Panc1 (cell line): ENCODE measurements at regions not wholly inside any gene's neighbourhood (a gene's known extent, or its start where the extent isn't known, plus 50 kb on each side); places are given as distances from the start of the nearest gene placed in this dataset.

Source experiments
- ATAC-seq: fragments of 200-7000 bp; cut with Tn5 transposase; 2 replicates; pipeline ENCODE4 v1.9.1; 2020; ENCODE audit warnings: mild to moderate bottlenecking, moderate library complexity
- BruUV-seq: library from RNA; stranded (reverse); fragments of 400-500 nt; replicated peaks from 2 replicates; lab custom pipeline; 2021; lab: Mats Ljungman, UMichigan
- CTCF ChIA-PET: fragments of 300-600 bp; sonication (Branson Sonifier 250); formaldehyde crosslinking; loops from one replicate; lab custom pipeline; 2022; ENCODE audit warnings: antibody characterized with exemption; lab: Charles Lee
- POLR2A ChIA-PET: fragments of 300-600 bp; sonication (Branson Sonifier 250); formaldehyde crosslinking; loops from one replicate; lab custom pipeline; 2022; ENCODE audit warnings: antibody characterized with exemption; lab: Charles Lee
- DNase-seq: peaks from one replicate; pipeline ENCODE4 v3.0.0-alpha.2; 2010; ENCODE audit warnings: low read depth, low spot score
- H3K27ac ChIP-seq: 2 replicates; pipeline ENCODE4 v1.5.1; 2011; ENCODE audit warnings: mild to moderate bottlenecking, low read length, inconsistent platforms
- H3K27me3 ChIP-seq: fragments of 200-500 bp; sonication (Bioruptor generic); 2 replicates; pipeline ENCODE4 v1.6.0; 2014; ENCODE audit warnings: low read length, inconsistent platforms; ENCODE audit not compliant: control insufficient read depth, insufficient read depth
- H3K36me3 ChIP-seq: fragments of 200-500 bp; sonication (Bioruptor generic); 2 replicates; pipeline ENCODE4 v1.5.1; 2014; ENCODE audit warnings: inconsistent platforms, mild to moderate bottlenecking, low read length, moderate library complexity; ENCODE audit not compliant: control insufficient read depth, insufficient read depth
- H3K4me1 ChIP-seq: 2 replicates; pipeline ENCODE4 v1.5.1; 2011; ENCODE audit warnings: inconsistent platforms, mild to moderate bottlenecking, low read length, moderate library complexity; ENCODE audit not compliant: control insufficient read depth, insufficient read depth
- H3K4me3 ChIP-seq, 2 experiments: 2 replicates each; pipeline ENCODE4 v1.5.1; 2011 to 2012; ENCODE audit warnings: low read depth in 2 of 2, low read length in 2 of 2, mild to moderate bottlenecking in 2 of 2, inconsistent platforms in 1 of 2, moderate library complexity in 1 of 2
- H3K9me3 ChIP-seq: fragments of 200-500 bp; sonication (Bioruptor generic); 2 replicates; pipeline ENCODE4 v1.5.1; 2014; ENCODE audit warnings: low read depth, mild to moderate bottlenecking, inconsistent platforms, low read length, moderate library complexity; ENCODE audit not compliant: control insufficient read depth, insufficient read depth
- CTCF ChIP-seq: fragments of 450-650 bp; IDR thresholded peaks from 2 replicates; pipeline ENCODE4 v1.5.1; 2017; ENCODE audit warnings: mild to moderate bottlenecking
- POLR2AphosphoS5 ChIP-seq: IDR thresholded peaks from 2 replicates; pipeline ENCODE4 v1.6.1; 2012; ENCODE audit warnings: mild to moderate bottlenecking, low read depth, low read length, moderate library complexity
- REST ChIP-seq, 2 experiments: IDR thresholded peaks; 2 replicates each; pipeline ENCODE4 v1.6.1; 2011 to 2012; ENCODE audit warnings: low read depth in 2 of 2, control low read depth in 1 of 2, low read length in 1 of 2, mild to moderate bottlenecking in 1 of 2, moderate library complexity in 1 of 2; ENCODE audit not compliant: insufficient read depth in 1 of 2
- SIN3A ChIP-seq: IDR thresholded peaks from 2 replicates; pipeline ENCODE4 v1.6.1; 2012; ENCODE audit warnings: low read depth, mild to moderate bottlenecking, low read length, moderate library complexity, borderline replicate concordance; ENCODE audit not compliant: insufficient read depth
- TCF7L2 ChIP-seq: IDR thresholded peaks from 2 replicates; pipeline ENCODE4 v1.6.1; 2011; ENCODE audit warnings: mild to moderate bottlenecking, low read depth, low read length, inconsistent platforms
- in situ Hi-C: cut with HindIII; loops from 2 replicates; pipeline ENCODE4 v1.10.0; 2016; ENCODE audit warnings: low sequenced_read_pairs, low pct_unique_long_range_greater_than_20kb
- intact Hi-C: fragments of 100-400 bp; cut with micrococcal nuclease; formaldehyde crosslinking; loops from one replicate; pipeline ENCODE4 v1.10.0; 2022; ENCODE audit not compliant: unreplicated experiment

- ATAC-seq = no peak
- DNase-seq = no peak
- H3K27me3 ChIP-seq = no peaks in the 10 kb centered on the region
- no peaks in the 10 kb centered on the region for H3K36me3 ChIP-seq
- H3K4me1 ChIP-seq = no peaks in the 10 kb centered on the region
- no peak overlapping the region for H3K27ac ChIP-seq
- ChIA-PET CTCF (no interaction called here), POLR2A (no interaction called here)
- BruUV-seq = no TSS peak
- in situ Hi-C loops (no loop called here), intact Hi-C loops (no loop called here)
- H3K9me3 ChIP-seq = no peaks in the 10 kb centered on the region
- TF ChIP-seq POLR2AphosphoS5 (no peak), REST (IDR thresholded peaks at IDR 0.05; ENCODE audit: insufficient read depth in 1 of 2, low read depth in 2 of 2, low read length in 1 of 2) (no peak), TCF7L2 (no peak), SIN3A (no peak), CTCF (no peak)
- no peak overlapping the region for H3K4me3 ChIP-seq
Observed at GRCh38 chr1:195428927-195429326, 1179.3 kb downstream of the KCNT2 start.

GRCh38 chr1:195415584-195415983 is 1192.7 kb downstream of the KCNT2 start:
- ATAC-seq = no peak

More at GRCh38 chr1:195415584-195415983, 1192.7 kb downstream of the KCNT2 start:
- no TSS peak for BruUV-seq
- ChIA-PET POLR2A (no interaction called here), CTCF (no interaction called here)
- no peak for DNase-seq
- in situ Hi-C loops (no loop called here), intact Hi-C loops (no loop called here)
- no peak overlapping the region for H3K4me3 ChIP-seq
- no peaks in the 10 kb centered on the region for H3K9me3 ChIP-seq
- H3K27ac ChIP-seq = no peak overlapping the region
- TF ChIP-seq POLR2AphosphoS5 (no peak), SIN3A (no peak), TCF7L2 (no peak), CTCF (no peak), REST (IDR thresholded peaks at IDR 0.05; ENCODE audit: insufficient read depth in 1 of 2, low read depth in 2 of 2, low read length in 1 of 2) (no peak)
- no peaks in the 10 kb centered on the region for H3K4me1 ChIP-seq
- H3K36me3 ChIP-seq = no peaks in the 10 kb centered on the region
- no peaks in the 10 kb centered on the region for H3K27me3 ChIP-seq
